Uterus (tissue), 3 donors: ENCODE measurements at regions not wholly inside any gene's neighbourhood (a gene's known extent, or its start where the extent isn't known, plus 50 kb on each side); places are given as distances from the start of the nearest gene placed in this dataset.

Experiments used
- DNase-seq, 2 donors: peaks; one replicate each; pipeline ENCODE4 v3.0.0-alpha.2; 2019 to 2020
- H3K27ac ChIP-seq, 2 donors: fragments of 200-600 bp; sonication (generic); 1 replicate in 1 of 2; 2 replicates in 1 of 2; pipeline ENCODE4 v1.5.1; 2016 to 2018
- H3K27me3 ChIP-seq, 2 donors: fragments of 200-600 bp; sonication (generic); one replicate each; pipeline ENCODE4 v1.5.1; 2018 to 2019; ENCODE audit warnings: control low read depth in 1 of 2
- H3K36me3 ChIP-seq, 2 donors: fragments of 200-600 bp; sonication (generic); one replicate each; pipeline ENCODE4 v1.5.1; 2019; ENCODE audit warnings: control low read depth in 1 of 2
- H3K4me1 ChIP-seq, 2 donors: fragments of 200-600 bp; sonication (generic); one replicate each; pipeline ENCODE4 v1.5.1; 2018 to 2019; ENCODE audit warnings: control low read depth in 1 of 2
- H3K4me3 ChIP-seq, 2 donors: fragments of 200-600 bp; sonication (generic); 1 replicate in 1 of 2; 2 replicates in 1 of 2; pipeline ENCODE4 v1.5.1; 2018 to 2019; ENCODE audit warnings: mild to moderate bottlenecking in 1 of 2
- H3K9me3 ChIP-seq, 2 donors: fragments of 200-600 bp; sonication (generic); one replicate each; pipeline ENCODE4 v1.5.1; 2019; ENCODE audit warnings: control low read depth in 1 of 2
- POLR2A ChIP-seq, 2 donors: fragments of 450-650 bp; IDR thresholded peaks; one replicate each; pipeline ENCODE4 v1.6.1; 2016; ENCODE audit warnings: antibody characterized with exemption in 2 of 2, mild to moderate bottlenecking in 1 of 2, moderate library complexity in 1 of 2
- intact Hi-C: fragments of 100-400 bp; cut with DNase I; formaldehyde crosslinking; loops from one replicate; pipeline ENCODE4 v1.15.1; 2023; ENCODE audit warnings: low total_unique reads
- TF ChIP-seq, protein P1 (sequence below), 4 experiments: fragments of 200-600 bp in 2 of 4; fragments of 450-650 bp in 2 of 4; sonication (generic) in 2 of 4; IDR thresholded peaks; one replicate each; pipeline ENCODE4 v1.5.1; 2016 to 2019; ENCODE audit warnings: antibody characterized with exemption in 4 of 4, mild to moderate bottlenecking in 2 of 4, moderate library complexity in 1 of 4
- donor health status: DM: yes; HTN: yes; CAD: no.

GRCh38 chr6:167763056-167763944, 63.4 kb upstream of the AFDN start:
- TF ChIP-seq, protein P1, sequence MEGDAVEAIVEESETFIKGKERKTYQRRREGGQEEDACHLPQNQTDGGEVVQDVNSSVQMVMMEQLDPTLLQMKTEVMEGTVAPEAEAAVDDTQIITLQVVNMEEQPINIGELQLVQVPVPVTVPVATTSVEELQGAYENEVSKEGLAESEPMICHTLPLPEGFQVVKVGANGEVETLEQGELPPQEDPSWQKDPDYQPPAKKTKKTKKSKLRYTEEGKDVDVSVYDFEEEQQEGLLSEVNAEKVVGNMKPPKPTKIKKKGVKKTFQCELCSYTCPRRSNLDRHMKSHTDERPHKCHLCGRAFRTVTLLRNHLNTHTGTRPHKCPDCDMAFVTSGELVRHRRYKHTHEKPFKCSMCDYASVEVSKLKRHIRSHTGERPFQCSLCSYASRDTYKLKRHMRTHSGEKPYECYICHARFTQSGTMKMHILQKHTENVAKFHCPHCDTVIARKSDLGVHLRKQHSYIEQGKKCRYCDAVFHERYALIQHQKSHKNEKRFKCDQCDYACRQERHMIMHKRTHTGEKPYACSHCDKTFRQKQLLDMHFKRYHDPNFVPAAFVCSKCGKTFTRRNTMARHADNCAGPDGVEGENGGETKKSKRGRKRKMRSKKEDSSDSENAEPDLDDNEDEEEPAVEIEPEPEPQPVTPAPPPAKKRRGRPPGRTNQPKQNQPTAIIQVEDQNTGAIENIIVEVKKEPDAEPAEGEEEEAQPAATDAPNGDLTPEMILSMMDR (IDR thresholded peaks at IDR 0.05): no peak
- TF ChIP-seq POLR2A (IDR thresholded peaks at IDR 0.05): no peak
- no peaks in the 10 kb centered on the region for H3K27me3 ChIP-seq
- no peak for DNase-seq
- peaks cover 0 to 7% of the 10 kb centered on the region in 2 donors for H3K4me1 ChIP-seq
- H3K9me3 ChIP-seq: no peaks in the 10 kb centered on the region
- H3K36me3 ChIP-seq: no peaks in the 10 kb centered on the region
- H3K4me3 ChIP-seq: no peak overlapping the region
- intact Hi-C loops: no loop called here
- no peak overlapping the region for H3K27ac ChIP-seq

GRCh38 chr6:167764215-167764614, 62.5 kb upstream of the AFDN start:
- Histone ChIP-seq H3K9me3 (no peaks in the 10 kb centered on the region), H3K27ac (no peak overlapping the region), H3K36me3 (no peaks in the 10 kb centered on the region), H3K27me3 (no peaks in the 10 kb centered on the region), H3K4me1 (peaks cover 0 to 7% of the 10 kb centered on the region in 2 donors), H3K4me3 (no peak overlapping the region)
- intact Hi-C loops: no loop called here
- DNase-seq: no peak
- TF ChIP-seq POLR2A (IDR thresholded peaks at IDR 0.05): no peak
- TF ChIP-seq, protein P1 (IDR thresholded peaks at IDR 0.05): no peak

- TF ChIP-seq, protein P1 (IDR thresholded peaks at IDR 0.05): no peak
- no peak for TF ChIP-seq POLR2A (IDR thresholded peaks at IDR 0.05)
- Histone ChIP-seq H3K4me3 (no peak overlapping the region), H3K27me3 (no peaks in the 10 kb centered on the region), H3K9me3 (no peaks in the 10 kb centered on the region), H3K27ac (no peak overlapping the region), H3K36me3 (no peaks in the 10 kb centered on the region), H3K4me1 (peaks cover 0 to 7% of the 10 kb centered on the region in 2 donors)
- no peak for DNase-seq
- intact Hi-C loops: no loop called here
Observed at GRCh38 chr6:167764713-167765479, 61.8 kb upstream of the AFDN start.

DNA sequence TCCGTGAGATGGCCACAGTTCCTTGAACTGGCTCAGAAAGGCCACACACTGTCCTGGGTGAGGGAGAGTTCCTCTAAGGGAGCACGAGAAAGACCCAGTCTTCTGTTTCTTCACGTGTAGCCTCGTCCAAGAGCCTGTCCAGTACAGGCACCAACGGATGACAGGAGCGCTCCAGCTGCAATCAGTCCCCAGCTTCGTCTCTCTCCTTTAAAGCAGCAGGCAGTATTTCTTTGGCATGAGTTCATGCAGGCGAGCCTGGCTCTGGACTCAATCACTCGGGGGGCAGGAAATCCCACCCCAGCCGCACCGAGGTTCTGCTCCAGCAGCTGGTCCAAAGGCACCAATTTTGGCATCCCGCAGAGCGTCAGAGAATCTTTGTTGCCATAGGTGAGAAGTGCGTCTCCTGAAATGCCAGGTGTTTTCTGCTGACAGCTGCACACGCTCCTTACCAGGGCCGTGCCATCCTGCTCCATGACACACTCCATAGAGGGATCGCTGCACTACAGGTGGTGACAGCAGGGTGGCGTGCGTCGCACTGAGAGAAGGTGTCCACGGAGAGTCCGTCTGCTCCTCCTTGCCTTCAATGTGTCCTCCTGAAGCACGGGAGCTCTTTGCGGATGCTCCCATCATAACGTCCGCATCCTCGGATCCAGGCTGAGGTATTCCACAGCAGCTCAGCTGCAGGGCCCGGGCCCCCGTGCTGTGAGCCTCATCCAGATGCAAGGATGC, 59.6 kb upstream of the AFDN start:
- Histone ChIP-seq H3K36me3 (no peaks in the 10 kb centered on the region), H3K9me3 (no peaks in the 10 kb centered on the region), H3K27me3 (no peaks in the 10 kb centered on the region), H3K4me1 (no peaks in the 10 kb centered on the region), H3K4me3 (no peak overlapping the region), H3K27ac (no peak overlapping the region)
- DNase-seq: no peak
- intact Hi-C loops: no loop called here
- TF ChIP-seq POLR2A (IDR thresholded peaks at IDR 0.05): no peak
- TF ChIP-seq, protein P1 (IDR thresholded peaks at IDR 0.05): no peak
